MM.1S (cell line): ENCODE measurements at regions not wholly inside any gene's neighbourhood (a gene's known extent, or its start where the extent isn't known, plus 50 kb on each side); places are given as distances from the start of the nearest gene placed in this dataset.
"Not testable (repeated sequence)": the region's sequence is repeated elsewhere in the genome, so short reads cannot be mapped to it uniquely, and the experiment has no call there.

Experiments
- DNase-seq: peaks from one replicate; pipeline ENCODE4 v3.0.0-alpha.2; 2015
- H2AFZ ChIP-seq: fragments of 300-600 bp; sonication (generic); 2 replicates; pipeline ENCODE4 v1.6.0; 2016; ENCODE audit warnings: antibody characterized with exemption, low read length
- H3F3A ChIP-seq: fragments of 300-600 bp; sonication (generic); 2 replicates; pipeline ENCODE4 v1.6.1; 2016; ENCODE audit warnings: mild to moderate bottlenecking, antibody characterized with exemption, low read length, moderate library complexity, mixed read lengths; ENCODE audit not compliant: insufficient read depth
- H3K27ac ChIP-seq: fragments of 300-600 bp; sonication (generic); 2 replicates; pipeline ENCODE4 v1.5.1; 2016; ENCODE audit warnings: mild to moderate bottlenecking, low read length
- H3K27me3 ChIP-seq: fragments of 300-600 bp; sonication (generic); replicated peaks from 2 replicates; pipeline ENCODE4 v1.6.0; 2016; ENCODE audit warnings: low read length; ENCODE audit not compliant: insufficient read depth
- H3K36me3 ChIP-seq: fragments of 300-600 bp; sonication (generic); replicated peaks from 2 replicates; pipeline ENCODE4 v1.6.1; 2016; ENCODE audit warnings: mild to moderate bottlenecking, low read length, mixed read lengths; ENCODE audit not compliant: insufficient read depth
- H3K4me1 ChIP-seq: fragments of 300-600 bp; sonication (generic); 2 replicates; pipeline ENCODE4 v1.6.1; 2016; ENCODE audit warnings: low read length, mixed read lengths
- H3K4me2 ChIP-seq: fragments of 300-600 bp; sonication (generic); 2 replicates; pipeline ENCODE4 v1.6.0; 2016; ENCODE audit warnings: low read depth, low read length
- H3K4me3 ChIP-seq: fragments of 300-600 bp; sonication (generic); 2 replicates; pipeline ENCODE4 v1.5.1; 2016; ENCODE audit warnings: low read length, mixed read lengths
- H3K79me2 ChIP-seq: fragments of 300-600 bp; sonication (generic); 2 replicates; pipeline ENCODE4 v1.6.1; 2016; ENCODE audit warnings: mixed run types, low read length, mixed read lengths
- H3K9ac ChIP-seq: fragments of 300-600 bp; sonication (generic); 2 replicates; pipeline ENCODE4 v1.6.1; 2016; ENCODE audit warnings: low read length, mixed read lengths
- H3K9me2 ChIP-seq: fragments of 300-600 bp; sonication (generic); replicated peaks from 2 replicates; pipeline ENCODE4 v1.6.1; 2016; ENCODE audit warnings: mild to moderate bottlenecking, low read length, mixed read lengths; ENCODE audit not compliant: insufficient read depth
- H3K9me3 ChIP-seq: fragments of 300-600 bp; sonication (generic); replicated peaks from 2 replicates; pipeline ENCODE4 v1.6.1; 2016; ENCODE audit warnings: mild to moderate bottlenecking, low read length, mixed read lengths; ENCODE audit not compliant: insufficient read depth
- H4K20me1 ChIP-seq: fragments of 300-600 bp; sonication (generic); 2 replicates; pipeline ENCODE4 v1.6.1; 2016; ENCODE audit warnings: mild to moderate bottlenecking, low read length, moderate library complexity, mixed read lengths; ENCODE audit not compliant: insufficient read depth
- CTCF ChIP-seq: fragments of 300-600 bp; sonication (generic); IDR thresholded peaks from 2 replicates; pipeline ENCODE4 v1.5.1; 2016; ENCODE audit warnings: antibody characterized with exemption, low read length, mixed read lengths
- EZH2 ChIP-seq: fragments of 300-600 bp; sonication (generic); optimal IDR thresholded peaks from 2 replicates; pipeline ENCODE3; 2017; ENCODE audit warnings: low read depth, mild to moderate bottlenecking, antibody characterized with exemption, low read length, mixed read lengths
- EZH2phosphoT487 ChIP-seq: fragments of 300-600 bp; sonication (generic); IDR thresholded peaks from 2 replicates; pipeline ENCODE4 v1.6.1; 2018; ENCODE audit warnings: antibody characterized with exemption, low read length

GRCh38 chr19:14328406-14328805 is 52.8 kb upstream of the ADGRE5 start:
- no peaks in the 10 kb centered on the region for H3K36me3 ChIP-seq
- H3K79me2 ChIP-seq: no peaks in the 10 kb centered on the region
- no peaks in the 10 kb centered on the region for H3K9me3 ChIP-seq
- no peak overlapping the region for H3K9ac ChIP-seq
- TF ChIP-seq EZH2: no peak
- TF ChIP-seq EZH2phosphoT487: no peak
- no peak for TF ChIP-seq CTCF
- H3K9me2 ChIP-seq: no peaks in the 10 kb centered on the region
- H3K27me3 ChIP-seq: peaks cover 69% of the 10 kb centered on the region
- no peak overlapping the region for H2AFZ ChIP-seq
- H3K4me2 ChIP-seq: no peak overlapping the region
- H3K4me1 ChIP-seq: no peaks in the 10 kb centered on the region
- no peak for DNase-seq
- no peaks in the 10 kb centered on the region for H4K20me1 ChIP-seq
- no peaks in the 10 kb centered on the region for H3F3A ChIP-seq
- H3K4me3 ChIP-seq: no peak overlapping the region
- no peak overlapping the region for H3K27ac ChIP-seq

GRCh38 chr19:14327061-14327460 is 54.2 kb upstream of the ADGRE5 start:
- not testable (repeated sequence) for H3K9me3 ChIP-seq

GRCh38 chr19:14325863-14326262 is 55.4 kb upstream of the ADGRE5 start:
- Histone ChIP-seq H3K9me2 (no peaks in the 10 kb centered on the region), H4K20me1 (no peaks in the 10 kb centered on the region), H3K9me3 (no peaks in the 10 kb centered on the region), H3K36me3 (no peaks in the 10 kb centered on the region), H3K4me3 (no peak overlapping the region), H3K27me3 (peaks cover 78% of the 10 kb centered on the region), H3K27ac (no peak overlapping the region), H3K4me1 (no peaks in the 10 kb centered on the region), H2AFZ (no peak overlapping the region), H3K9ac (no peak overlapping the region), H3K79me2 (no peaks in the 10 kb centered on the region), H3K4me2 (no peak overlapping the region), H3F3A (no peaks in the 10 kb centered on the region)
- TF ChIP-seq EZH2phosphoT487 (no peak), CTCF (no peak), EZH2 (no peak)
- DNase-seq: no peak

More at GRCh38 chr19:14327061-14327460, 54.2 kb upstream of the ADGRE5 start:
- H3K79me2 ChIP-seq, H3K9me2 ChIP-seq, H3K4me2 ChIP-seq, H2AFZ ChIP-seq, H3K36me3 ChIP-seq, H4K20me1 ChIP-seq, DNase-seq, H3K27ac ChIP-seq, H3F3A ChIP-seq, H3K4me3 ChIP-seq, H3K4me1 ChIP-seq, H3K9ac ChIP-seq: not testable (repeated sequence)
- peaks cover 73% of the 10 kb centered on the region for H3K27me3 ChIP-seq

GRCh38 chr19:14325134-14325533 is 56.1 kb upstream of the ADGRE5 start:
- no peak overlapping the region for H2AFZ ChIP-seq
- H3K4me2 ChIP-seq: no peak overlapping the region
- H3K4me3 ChIP-seq: no peak overlapping the region
- TF ChIP-seq EZH2: no peak
- TF ChIP-seq CTCF: no peak
- TF ChIP-seq EZH2phosphoT487: no peak
- no peaks in the 10 kb centered on the region for H3K36me3 ChIP-seq
- no peaks in the 10 kb centered on the region for H3K79me2 ChIP-seq
- H3F3A ChIP-seq: no peaks in the 10 kb centered on the region
- H3K27ac ChIP-seq: no peak overlapping the region
- no peaks in the 10 kb centered on the region for H3K9me3 ChIP-seq
- no peaks in the 10 kb centered on the region for H4K20me1 ChIP-seq
- H3K4me1 ChIP-seq: no peaks in the 10 kb centered on the region
- no peak overlapping the region for H3K9ac ChIP-seq
- DNase-seq: no peak
- no peaks in the 10 kb centered on the region for H3K9me2 ChIP-seq
- peaks cover 85% of the 10 kb centered on the region for H3K27me3 ChIP-seq
